H1 (cell line): ENCODE measurements at regions not wholly inside any gene's neighbourhood (a gene's known extent, or its start where the extent isn't known, plus 50 kb on each side); places are given as distances from the start of the nearest gene placed in this dataset.

Source experiments
- CTCF ChIA-PET: fragments of 300-600 bp; sonication (Branson Sonifier 250); formaldehyde crosslinking; loops from one replicate; lab custom pipeline; 2021; ENCODE audit not compliant: partially characterized antibody; lab: Charles Lee
- POLR2A ChIA-PET: fragments of 300-600 bp; sonication (Branson Sonifier 250); formaldehyde crosslinking; loops from one replicate; lab custom pipeline; 2021; ENCODE audit warnings: inconsistent platforms; ENCODE audit not compliant: partially characterized antibody; lab: Charles Lee
- DNase-seq, 2 experiments: peaks; one replicate each; pipeline versions ENCODE4 v3.0.0 to v3.0.0-alpha.2; 2010 to 2022; ENCODE audit warnings: low spot score in 2 of 2, low read depth in 1 of 2, mixed read lengths in 1 of 2
- FAIRE-seq: peaks from 2 replicates; lab custom pipeline; 2011; peaks lifted over from hg19 to GRCh38; lab: Jason Lieb, UNC
- H2AFZ ChIP-seq: 2 replicates; pipeline ENCODE4 v1.8.1; 2012; ENCODE audit warnings: low read length, inconsistent platforms
- H2AK5ac ChIP-seq: 2 replicates; pipeline ENCODE4 v1.6.1; 2013; ENCODE audit warnings: low read depth, low read length
- H2BK120ac ChIP-seq: replicated peaks from 2 replicates; pipeline ENCODE3; 2013; ENCODE audit warnings: low read depth, low read length, inconsistent platforms
- H2BK12ac ChIP-seq: 2 replicates; pipeline ENCODE4 v1.6.1; 2013; ENCODE audit warnings: low read depth, low read length
- H2BK15ac ChIP-seq: 2 replicates; pipeline ENCODE4 v1.6.1; 2013; ENCODE audit warnings: low read length
- H2BK20ac ChIP-seq: 2 replicates; pipeline ENCODE4 v1.6.1; 2013; ENCODE audit warnings: low read length
- H2BK5ac ChIP-seq: 2 replicates; pipeline ENCODE4 v1.6.1; 2013; ENCODE audit warnings: low read depth, low read length
- H3K14ac ChIP-seq: 2 replicates; pipeline ENCODE4 v1.6.1; 2013; ENCODE audit warnings: inconsistent platforms; ENCODE audit not compliant: insufficient read length
- H3K18ac ChIP-seq: 2 replicates; pipeline ENCODE4 v1.6.1; 2013; ENCODE audit warnings: low read length; ENCODE audit errors: extremely low read depth
- H3K23ac ChIP-seq: 2 replicates; pipeline ENCODE4 v1.6.1; 2013; ENCODE audit warnings: inconsistent platforms; ENCODE audit not compliant: insufficient read length
- H3K23me2 ChIP-seq: 2 replicates; pipeline ENCODE4 v1.6.1; 2013; ENCODE audit warnings: low read depth, low read length
- H3K27ac ChIP-seq: 2 replicates; pipeline ENCODE4 v1.6.1; 2011; ENCODE audit warnings: low read depth, low read length, inconsistent platforms
- H3K27me3 ChIP-seq, 4 experiments: replicated peaks in 1 of 4; 1 replicate in 1 of 4; 2 replicates in 3 of 4; pipeline versions ENCODE4 v1.6.1 to v1.8.1; 2011 to 2013; ENCODE audit warnings: low read length in 3 of 4, mild to moderate bottlenecking in 3 of 4, inconsistent platforms in 2 of 4, mixed read lengths in 2 of 4, moderate library complexity in 1 of 4; ENCODE audit not compliant: control insufficient read depth in 3 of 4, insufficient read depth in 3 of 4; ENCODE audit errors: extremely low read depth in 1 of 4
- H3K36me3 ChIP-seq, 4 experiments: 2 replicates each; pipeline versions ENCODE4 v1.6.1 to v1.8.1; 2011 to 2013; ENCODE audit warnings: mild to moderate bottlenecking in 4 of 4, low read length in 3 of 4, moderate library complexity in 2 of 4, control low read depth in 1 of 4, inconsistent platforms in 1 of 4; ENCODE audit not compliant: insufficient read depth in 4 of 4, control insufficient read depth in 2 of 4
- H3K4ac ChIP-seq: replicated peaks from 2 replicates; pipeline ENCODE3; 2013; ENCODE audit warnings: low read length, low read depth, mixed read lengths, inconsistent platforms; ENCODE audit not compliant: insufficient read length
- H3K4me1 ChIP-seq, 4 experiments: replicated peaks in 1 of 4; 1 replicate in 1 of 4; 2 replicates in 3 of 4; pipeline versions ENCODE4 v1.6.1 to v1.8.1; 2011 to 2013; ENCODE audit warnings: low read length in 3 of 4, inconsistent platforms in 2 of 4, mixed read lengths in 1 of 4; ENCODE audit not compliant: insufficient read depth in 4 of 4, control insufficient read depth in 3 of 4
- H3K4me2 ChIP-seq, 2 experiments: 2 replicates each; pipeline versions ENCODE4 v1.6.1 to v1.8.1; 2011 to 2013; ENCODE audit warnings: low read depth in 2 of 2, low read length in 2 of 2, control low read depth in 1 of 2, inconsistent platforms in 1 of 2, mild to moderate bottlenecking in 1 of 2; ENCODE audit not compliant: insufficient read depth in 1 of 2
- H3K4me3 ChIP-seq, 4 experiments: fragments of 200-600, 300-600 bp in 1 of 4; sonication (generic), shearing (Covaris generic), sonication (Bioruptor Twin) in 1 of 4; 2 replicates each; pipeline versions ENCODE4 v1.5.1 to v1.8.1; 2011 to 2016; ENCODE audit warnings: low read length in 4 of 4, low read depth in 3 of 4, control low read depth in 2 of 4, inconsistent platforms in 2 of 4, mild to moderate bottlenecking in 2 of 4, mixed read lengths in 1 of 4, moderate library complexity in 1 of 4; ENCODE audit not compliant: insufficient read depth in 2 of 4; ENCODE audit errors: extremely low read depth in 1 of 4
- H3K56ac ChIP-seq: replicated peaks from 2 replicates; pipeline ENCODE3; 2013; ENCODE audit warnings: low read depth, mild to moderate bottlenecking, mixed read lengths, low read length, inconsistent platforms; ENCODE audit not compliant: insufficient read length
- H3K79me1 ChIP-seq: 2 replicates; pipeline ENCODE4 v1.6.1; 2013; ENCODE audit warnings: low read depth, low read length, control low read depth
- H3K79me2 ChIP-seq, 2 experiments: 2 replicates each; pipeline versions ENCODE4 v1.6.1 to v1.8.1; 2012 to 2013; ENCODE audit warnings: low read length in 2 of 2, mild to moderate bottlenecking in 2 of 2, inconsistent platforms in 1 of 2; ENCODE audit not compliant: insufficient read depth in 2 of 2, control insufficient read depth in 1 of 2
- H3K9ac ChIP-seq, 4 experiments: replicated peaks in 1 of 4; 1 replicate in 1 of 4; 2 replicates in 3 of 4; pipeline versions ENCODE4 v1.6.1 to v1.8.1; 2011 to 2013; ENCODE audit warnings: low read depth in 3 of 4, low read length in 3 of 4, control low read depth in 2 of 4, mild to moderate bottlenecking in 2 of 4, moderate library complexity in 2 of 4, inconsistent platforms in 1 of 4; ENCODE audit errors: extremely low read depth in 1 of 4
- H3K9me3 ChIP-seq, 2 experiments: 2 replicates each; pipeline versions ENCODE4 v1.6.1 to v1.8.1; 2012 to 2013; ENCODE audit warnings: mild to moderate bottlenecking in 2 of 2, moderate library complexity in 2 of 2, control low read depth in 1 of 2, inconsistent platforms in 1 of 2, low read depth in 1 of 2, low read length in 1 of 2, mixed read lengths in 1 of 2; ENCODE audit not compliant: insufficient read depth in 2 of 2
- H4K20me1 ChIP-seq, 2 experiments: replicated peaks in 1 of 2; 2 replicates each; pipeline versions ENCODE3 to v1.8.1; 2011 to 2013; ENCODE audit warnings: inconsistent platforms in 2 of 2, low read length in 2 of 2, mild to moderate bottlenecking in 1 of 2; ENCODE audit not compliant: insufficient read depth in 2 of 2, control insufficient read depth in 1 of 2
- H4K5ac ChIP-seq: 2 replicates; pipeline ENCODE4 v1.6.1; 2013; ENCODE audit warnings: low read length, low read depth, mixed read lengths, inconsistent platforms; ENCODE audit not compliant: insufficient read length
- H4K8ac ChIP-seq: 2 replicates; pipeline ENCODE4 v1.8.0; 2013; ENCODE audit warnings: mild to moderate bottlenecking, moderate library complexity, low read length, inconsistent platforms; ENCODE audit not compliant: insufficient read depth; ENCODE audit errors: extremely low read depth
- H4K91ac ChIP-seq: replicated peaks from 2 replicates; pipeline ENCODE3; 2013; ENCODE audit warnings: low read length, mixed read lengths, inconsistent platforms; ENCODE audit not compliant: insufficient read length
- BRCA1 ChIP-seq: IDR thresholded peaks from 2 replicates; pipeline ENCODE4 v1.6.1; 2012; ENCODE audit warnings: low read depth, low read length, improper control_type of control experiment
- CHD2 ChIP-seq: IDR thresholded peaks from 2 replicates; pipeline ENCODE4 v1.6.1; 2012; ENCODE audit warnings: low read length, improper control_type of control experiment
- FOSL1 ChIP-seq: IDR thresholded peaks from 2 replicates; pipeline ENCODE4 v1.6.1; 2011; ENCODE audit warnings: mild to moderate bottlenecking, low read depth, low read length, moderate library complexity; ENCODE audit not compliant: insufficient read depth
- KDM1A ChIP-seq: fragments of 200-600, 300-600 bp; sonication (generic); IDR thresholded peaks from 2 replicates; pipeline ENCODE4 v1.7.1; 2016; ENCODE audit warnings: mild to moderate bottlenecking, low read length, borderline replicate concordance
- KDM5A ChIP-seq: fragments of 200-600 bp; IDR thresholded peaks from 2 replicates; pipeline ENCODE4 v1.7.1; 2012; ENCODE audit warnings: mild to moderate bottlenecking, low read length, inconsistent platforms, mixed read lengths
- MAFK ChIP-seq: IDR thresholded peaks from 2 replicates; pipeline ENCODE4 v1.6.1; 2012; ENCODE audit warnings: low read depth, mild to moderate bottlenecking, improper control_type of control experiment, low read length
- SIN3A ChIP-seq, 2 experiments: IDR thresholded peaks in 1 of 2; conservative IDR thresholded peaks in 1 of 2; 2 replicates each; pipeline ENCODE4 v1.6.1; 2011 to 2012; ENCODE audit warnings: low read length in 2 of 2, improper control_type of control experiment in 1 of 2, low read depth in 1 of 2, mild to moderate bottlenecking in 1 of 2
- SP4 ChIP-seq: IDR thresholded peaks from 2 replicates; pipeline ENCODE4 v1.6.1; 2012; ENCODE audit warnings: low read length, inconsistent platforms
- TEAD4 ChIP-seq: IDR thresholded peaks from 2 replicates; pipeline ENCODE4 v1.6.1; 2012; ENCODE audit warnings: low read depth, low read length, inconsistent platforms, mixed read lengths
- WGBS, 2 experiments: shearing (Covaris generic) in 1 of 2; methylation state at CpG; one replicate each; pipeline versions ENCODE4 v1.1.6 to v1.1.7; 2013 to 2015; ENCODE audit warnings: low lambda C conversion rate in 2 of 2, mixed read lengths in 2 of 2, inconsistent platforms in 1 of 2, low coverage in 1 of 2, missing lambda C conversion rate in 1 of 2; ENCODE audit not compliant: insufficient replicate concordance in 2 of 2, insufficient coverage in 1 of 2, insufficient read length in 1 of 2; ENCODE audit errors: extremely low coverage in 1 of 2, missing lambda C conversion rate in 1 of 2; 5-methylcytosine and 5-hydroxymethylcytosine counted together

DNA sequence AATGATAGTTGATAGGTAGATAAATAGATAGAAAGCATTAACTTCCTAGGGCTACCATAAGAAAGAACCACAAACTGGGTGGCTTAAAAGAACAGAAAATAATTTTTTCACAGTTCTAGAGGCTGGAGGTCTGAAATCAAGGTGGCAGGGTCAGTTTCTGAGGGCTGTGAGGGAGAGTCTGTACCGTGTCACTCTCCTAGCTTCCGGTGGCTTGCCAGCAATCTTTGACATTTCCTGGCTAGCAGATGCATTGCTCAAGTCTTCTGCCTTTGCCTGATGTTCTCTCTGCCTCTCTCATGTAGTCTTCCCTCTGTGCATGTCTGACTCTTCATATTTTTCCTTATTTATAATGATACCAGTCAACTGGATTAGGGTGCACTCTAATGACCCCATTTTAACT, 1132.7 kb downstream of the CDH9 start:
- H3K14ac ChIP-seq: no peak overlapping the region
- POLR2A ChIA-PET: no interaction called here
- no peak overlapping the region for H2BK5ac ChIP-seq
- H3K4me2 ChIP-seq: no peak overlapping the region
- no peak overlapping the region for H2AK5ac ChIP-seq
- no peak overlapping the region for H3K27ac ChIP-seq
- no peaks in the 10 kb centered on the region for H3K23me2 ChIP-seq
- H4K91ac ChIP-seq: no peak overlapping the region
- no peaks in the 10 kb centered on the region for H3K36me3 ChIP-seq
- no peak for DNase-seq
- H2BK12ac ChIP-seq: no peak overlapping the region
- TF ChIP-seq SP4 (no peak), TEAD4 (no peak), BRCA1 (no peak), KDM1A (no peak), SIN3A (conservative IDR thresholded peaks at IDR 0.05 in 1 of 2, IDR thresholded peaks at IDR 0.05 in 1 of 2; ENCODE audit: low read depth in 1 of 2, low read length in 2 of 2) (no peak), CHD2 (no peak), KDM5A (no peak), FOSL1 (no peak), MAFK (no peak)
- TF ChIP-seq, all 59 proteins: peak for 0
- H3K56ac ChIP-seq: no peak overlapping the region
- H3K27me3 ChIP-seq: no peaks in the 10 kb centered on the region
- H3K18ac ChIP-seq: no peak overlapping the region
- H4K8ac ChIP-seq: no peak overlapping the region
- no peaks in the 10 kb centered on the region; a peak in 1 of 4 replicates for H3K9me3 ChIP-seq
- H4K20me1 ChIP-seq: no peaks in the 10 kb centered on the region
- CTCF ChIA-PET: no interaction called here
- 92% methylated on average over 2 of the region's 2 CpGs; no CpG with 5 or more reads in 1 of the 2 experiments for WGBS, 2 experiments
- no peaks in the 10 kb centered on the region for H3K79me1 ChIP-seq
- no peak overlapping the region for H2BK20ac ChIP-seq
- H3K9ac ChIP-seq: no peak overlapping the region
- H3K79me2 ChIP-seq: no peaks in the 10 kb centered on the region
- H3K4ac ChIP-seq: no peak overlapping the region
- no peak overlapping the region for H2BK120ac ChIP-seq
- H3K4me1 ChIP-seq: no peaks in the 10 kb centered on the region
- H4K5ac ChIP-seq: no peak overlapping the region
- no peak overlapping the region for H2AFZ ChIP-seq
- H3K4me3 ChIP-seq: no peak overlapping the region
- H3K23ac ChIP-seq: no peak overlapping the region
- no peak for FAIRE-seq
- no peak overlapping the region for H2BK15ac ChIP-seq
